ENCODE measurements at regions not wholly inside any gene's neighbourhood (a gene's known extent, or its start where the extent isn't known, plus 50 kb on each side); places are given as distances from the start of the nearest gene placed in this dataset.

DNA sequence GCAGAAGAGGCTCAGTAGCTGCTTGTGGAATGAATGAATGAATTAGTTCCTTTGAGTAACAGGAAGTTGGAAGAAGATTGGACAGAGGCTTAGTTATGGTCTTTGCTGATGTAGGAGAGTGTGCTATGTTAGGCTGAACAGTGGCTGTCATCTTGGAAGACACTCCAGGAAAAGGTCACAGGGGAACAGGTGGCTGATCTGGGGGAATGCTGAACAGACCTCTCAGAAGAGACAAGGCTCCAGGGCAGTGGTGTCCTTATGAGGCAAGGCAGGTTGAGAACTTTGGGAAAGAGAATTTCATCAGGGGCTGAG, 62.3 kb downstream of the UTRN start:
- TF ChIP-seq, protein P1, sequence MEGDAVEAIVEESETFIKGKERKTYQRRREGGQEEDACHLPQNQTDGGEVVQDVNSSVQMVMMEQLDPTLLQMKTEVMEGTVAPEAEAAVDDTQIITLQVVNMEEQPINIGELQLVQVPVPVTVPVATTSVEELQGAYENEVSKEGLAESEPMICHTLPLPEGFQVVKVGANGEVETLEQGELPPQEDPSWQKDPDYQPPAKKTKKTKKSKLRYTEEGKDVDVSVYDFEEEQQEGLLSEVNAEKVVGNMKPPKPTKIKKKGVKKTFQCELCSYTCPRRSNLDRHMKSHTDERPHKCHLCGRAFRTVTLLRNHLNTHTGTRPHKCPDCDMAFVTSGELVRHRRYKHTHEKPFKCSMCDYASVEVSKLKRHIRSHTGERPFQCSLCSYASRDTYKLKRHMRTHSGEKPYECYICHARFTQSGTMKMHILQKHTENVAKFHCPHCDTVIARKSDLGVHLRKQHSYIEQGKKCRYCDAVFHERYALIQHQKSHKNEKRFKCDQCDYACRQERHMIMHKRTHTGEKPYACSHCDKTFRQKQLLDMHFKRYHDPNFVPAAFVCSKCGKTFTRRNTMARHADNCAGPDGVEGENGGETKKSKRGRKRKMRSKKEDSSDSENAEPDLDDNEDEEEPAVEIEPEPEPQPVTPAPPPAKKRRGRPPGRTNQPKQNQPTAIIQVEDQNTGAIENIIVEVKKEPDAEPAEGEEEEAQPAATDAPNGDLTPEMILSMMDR (IDR thresholded peaks at IDR 0.05; ENCODE audit: unreplicated experiment): no peak
- Mint-ChIP-seq H3K27ac (ENCODE audit: unreplicated experiment) (peak overlapping the region; percentile 30), H3K36me3 (ENCODE audit: insufficient read depth, unreplicated experiment) (peaks cover 13% of the 10 kb centered on the region), H3K27me3 (ENCODE audit: unreplicated experiment) (no peaks in the 10 kb centered on the region), H3K4me3 (ENCODE audit: low read depth, unreplicated experiment) (no peak overlapping the region), H3K9me3 (ENCODE audit: low read depth, unreplicated experiment) (no peaks in the 10 kb centered on the region), H3K4me1 (ENCODE audit: low read depth, unreplicated experiment) (peaks cover 68% of the 10 kb centered on the region)
- DNase-seq: no peak
- intact Hi-C loops (cut with micrococcal nuclease; ENCODE audit: unreplicated experiment): no loop called here
- BruUV-seq (replicated peaks): no TSS peak
- CTCF ChIA-PET: no interaction called here

DNA sequence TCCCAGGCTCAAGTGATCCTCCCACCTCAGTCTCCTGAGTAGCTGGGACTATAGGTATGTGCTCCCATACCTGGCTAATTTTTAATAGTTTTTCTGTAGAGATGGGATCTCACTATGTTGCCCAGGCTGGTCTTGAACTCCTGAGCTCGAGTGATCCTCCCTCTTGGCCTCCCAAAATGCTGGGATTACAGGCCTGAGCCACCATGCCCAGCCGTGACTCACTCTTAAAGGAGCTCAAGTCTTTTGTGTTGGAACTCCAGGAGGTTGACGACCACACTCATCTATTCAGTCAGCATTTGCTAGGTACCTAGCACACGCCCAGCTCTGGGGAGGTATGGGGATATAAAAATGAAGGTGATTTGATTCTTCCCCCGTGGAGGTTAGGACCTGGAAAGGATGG, 62.8 kb downstream of the UTRN start:
- H3K4me1 Mint-ChIP-seq (ENCODE audit: low read depth, unreplicated experiment): peaks cover 63% of the 10 kb centered on the region
- intact Hi-C loops (cut with micrococcal nuclease; ENCODE audit: unreplicated experiment): no loop called here
- no TSS peak for BruUV-seq (replicated peaks)

DNA sequence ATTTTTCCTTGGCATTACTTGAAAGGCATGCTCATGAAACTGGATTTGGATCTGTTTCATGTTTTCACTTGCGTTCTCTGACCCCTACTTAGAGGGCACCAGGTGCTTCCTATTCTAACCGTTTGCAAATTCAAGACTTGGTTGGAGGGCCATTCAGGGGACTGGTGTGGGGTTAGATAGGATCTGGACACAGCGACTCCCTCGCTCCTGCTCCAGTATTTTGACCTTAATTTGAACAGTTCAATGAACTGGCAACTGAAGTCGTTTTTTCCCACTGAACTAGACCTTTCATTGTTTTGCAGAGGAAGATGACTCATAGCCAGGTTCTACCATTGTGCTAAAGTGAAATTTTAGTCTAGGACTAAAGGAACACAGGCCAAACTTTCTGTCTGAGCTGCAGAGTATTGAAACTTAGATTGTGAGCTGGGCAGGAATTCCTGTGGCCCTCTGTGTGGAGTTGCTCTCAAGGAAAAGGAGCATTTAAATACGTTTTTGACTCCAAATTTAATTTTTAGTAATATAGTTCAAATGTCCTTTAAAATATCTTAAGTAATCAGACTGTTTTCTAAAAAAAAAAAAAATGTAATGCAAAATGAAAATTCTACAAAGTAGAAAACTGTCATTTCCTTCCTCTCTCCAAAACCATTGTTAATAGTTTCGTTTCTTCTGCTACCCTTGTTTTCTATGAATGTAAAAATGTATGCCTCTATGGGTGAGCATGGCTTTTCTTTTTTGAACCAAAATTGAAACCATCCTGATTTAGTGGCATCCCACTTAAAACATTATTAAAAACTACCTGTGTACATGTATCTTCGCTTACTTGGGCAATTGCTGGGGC, 64.8 kb downstream of the UTRN start:
- TF ChIP-seq, protein P1 (IDR thresholded peaks at IDR 0.05; ENCODE audit: unreplicated experiment): no peak
- Mint-ChIP-seq H3K27me3 (ENCODE audit: unreplicated experiment) (no peaks in the 10 kb centered on the region), H3K9me3 (ENCODE audit: low read depth, unreplicated experiment) (no peaks in the 10 kb centered on the region), H3K27ac (ENCODE audit: unreplicated experiment) (no peak overlapping the region), H3K4me1 (ENCODE audit: low read depth, unreplicated experiment) (peaks cover 45% of the 10 kb centered on the region), H3K4me3 (ENCODE audit: low read depth, unreplicated experiment) (no peak overlapping the region), H3K36me3 (ENCODE audit: insufficient read depth, unreplicated experiment) (peaks cover 9% of the 10 kb centered on the region)
- no TSS peak for BruUV-seq (replicated peaks)
- intact Hi-C loops (cut with micrococcal nuclease; ENCODE audit: unreplicated experiment): no loop called here
- DNase-seq: no peak
- CTCF ChIA-PET: no interaction called here

More for the DNA sequence above, 62.8 kb downstream of the UTRN start:
- peaks cover 13% of the 10 kb centered on the region for H3K36me3 Mint-ChIP-seq (ENCODE audit: insufficient read depth, unreplicated experiment)
- TF ChIP-seq, protein P1 (IDR thresholded peaks at IDR 0.05; ENCODE audit: unreplicated experiment): no peak
- DNase-seq: no peak
- H3K9me3 Mint-ChIP-seq (ENCODE audit: low read depth, unreplicated experiment): no peaks in the 10 kb centered on the region
- H3K27me3 Mint-ChIP-seq (ENCODE audit: unreplicated experiment): no peaks in the 10 kb centered on the region
- no peak overlapping the region for H3K4me3 Mint-ChIP-seq (ENCODE audit: low read depth, unreplicated experiment)
- CTCF ChIA-PET: no interaction called here
- peak overlapping the region; percentile 30 for H3K27ac Mint-ChIP-seq (ENCODE audit: unreplicated experiment)

DNA sequence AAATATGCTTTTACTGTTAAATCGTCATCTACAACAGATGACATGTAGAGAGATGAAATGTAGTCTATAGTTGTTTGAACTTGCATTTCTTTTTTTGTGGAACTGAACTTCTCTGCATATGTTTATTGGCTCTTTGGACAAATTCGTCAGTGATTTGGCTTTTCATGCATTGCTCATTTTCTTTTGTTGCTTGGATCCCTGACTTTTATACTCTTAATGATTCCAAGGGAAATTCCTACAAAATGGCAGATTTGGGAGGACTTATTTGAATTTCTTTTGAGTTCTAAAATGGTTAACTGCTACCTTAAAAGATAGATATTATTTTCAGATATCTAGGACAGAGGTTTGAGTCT, 65.4 kb downstream of the UTRN start:
- TF ChIP-seq, protein P1 (IDR thresholded peaks at IDR 0.05; ENCODE audit: unreplicated experiment): no peak
- intact Hi-C loops (cut with micrococcal nuclease; ENCODE audit: unreplicated experiment): no loop called here
- no TSS peak for BruUV-seq (replicated peaks)
- peaks cover 42% of the 10 kb centered on the region for H3K4me1 Mint-ChIP-seq (ENCODE audit: low read depth, unreplicated experiment)
- H3K9me3 Mint-ChIP-seq (ENCODE audit: low read depth, unreplicated experiment): no peaks in the 10 kb centered on the region
- H3K27me3 Mint-ChIP-seq (ENCODE audit: unreplicated experiment): no peaks in the 10 kb centered on the region
- H3K36me3 Mint-ChIP-seq (ENCODE audit: insufficient read depth, unreplicated experiment): peaks cover 9% of the 10 kb centered on the region
- no peak overlapping the region for H3K27ac Mint-ChIP-seq (ENCODE audit: unreplicated experiment)
- H3K4me3 Mint-ChIP-seq (ENCODE audit: low read depth, unreplicated experiment): no peak overlapping the region
- no peak for DNase-seq
- CTCF ChIA-PET: no interaction called here
